Ovary (tissue), 7 donors: ENCODE measurements at regions not wholly inside any gene's neighbourhood (a gene's known extent, or its start where the extent isn't known, plus 50 kb on each side); places are given as distances from the start of the nearest gene placed in this dataset.
"Not testable (repeated sequence)": the region's sequence is repeated elsewhere in the genome, so short reads cannot be mapped to it uniquely, and the experiment has no call there.

Experiments
- DNase-seq, 5 donors: peaks; one replicate each; pipeline ENCODE4 v3.0.0-alpha.2; 2019 to 2020
- H3K27ac ChIP-seq, 2 donors: fragments of 200-600 bp; one replicate each; pipeline versions ENCODE4 v1.5.1 to v1.8.0; 2019 to 2022
- H3K27me3 ChIP-seq: fragments of 200-600 bp; one replicate; pipeline ENCODE4 v1.8.0; 2022
- H3K36me3 ChIP-seq: fragments of 200-600 bp; sonication (generic); one replicate; pipeline ENCODE4 v1.5.1; 2019
- H3K4me1 ChIP-seq: one replicate; pipeline ENCODE4 v1.8.1; 2013; ENCODE audit warnings: mild to moderate bottlenecking, moderate library complexity; ENCODE audit not compliant: insufficient read depth
- H3K4me3 ChIP-seq: fragments of 200-600 bp; sonication (generic); one replicate; pipeline ENCODE4 v1.5.1; 2017
- H3K9me3 ChIP-seq, 2 donors: fragments of 200-600 bp in 1 of 2; sonication (generic) in 1 of 2; one replicate each; pipeline versions ENCODE4 v1.5.1 to v1.8.1; 2013 to 2019; ENCODE audit warnings: mild to moderate bottlenecking in 1 of 2, moderate library complexity in 1 of 2
- EP300 ChIP-seq: sonication (generic); formaldehyde crosslinking; IDR thresholded peaks from one replicate; pipeline ENCODE4 v1.6.1; 2017; ENCODE audit warnings: antibody characterized with exemption
- POLR2A ChIP-seq: fragments of 450-650 bp; IDR thresholded peaks from one replicate; pipeline ENCODE4 v1.6.1; 2017; ENCODE audit warnings: antibody characterized with exemption, mild to moderate bottlenecking, moderate library complexity
- WGBS, 3 donors: extraction: QIAGEN DNeasy Blood & Tissue Kit in 1 of 3; methylation state at CpG; one replicate each; pipeline versions ENCODE4 v1.1.5 to v1.1.7; 2013 to 2017; 5-methylcytosine and 5-hydroxymethylcytosine counted together
- intact Hi-C, 4 donors: fragments of 100-400 bp; cut with DNase I; formaldehyde crosslinking; loops; one replicate each; pipeline versions ENCODE4 v1.11.0 to v1.15.1; 2022 to 2023
- TF ChIP-seq, protein P1 (sequence below), 3 donors: fragments of 450-650 bp in 2 of 3; fragments of 200-600 bp in 1 of 3; IDR thresholded peaks; one replicate each; pipeline versions ENCODE4 v1.5.1 to v1.8.0; 2016 to 2022; ENCODE audit warnings: antibody characterized with exemption in 3 of 3, mild to moderate bottlenecking in 1 of 3
- donor health status: DM: no; HTN: no; CAD: no; lungs with moderate emphysema.
- donor health status: DM: no; HTN: no; CAD: no.
- donor health status: Bipolar disorder and iron deficiency.
- donor health status: DM: no; HTN: no; CAD: no.
- donor health status: DM: yes; HTN: yes; CAD: no.

DNA sequence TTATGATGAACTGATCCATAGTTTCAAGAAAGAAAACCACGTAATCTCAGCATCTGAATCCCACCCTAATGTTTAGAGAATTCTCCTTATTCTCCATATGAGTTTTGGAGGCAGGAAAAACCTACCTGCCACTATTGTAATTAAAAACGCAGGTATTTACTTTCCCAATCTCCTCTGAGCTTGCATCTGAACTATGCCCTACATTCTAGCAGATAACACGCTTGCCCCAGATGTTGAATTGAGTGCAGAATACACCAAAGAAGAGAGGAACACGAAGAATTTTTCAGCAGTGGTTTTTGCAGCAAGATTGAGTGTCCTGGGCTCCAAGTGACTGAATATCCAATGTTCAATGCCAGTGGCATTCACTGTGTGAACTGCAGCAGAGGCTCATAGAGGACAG lies 182.4 kb downstream of the COX18 start:
- H3K9me3 ChIP-seq = no peaks in the 10 kb centered on the region
- no peaks in the 10 kb centered on the region for H3K36me3 ChIP-seq
- no peak overlapping the region for H3K27ac ChIP-seq
- no peak for TF ChIP-seq POLR2A
- TF ChIP-seq, protein P1, sequence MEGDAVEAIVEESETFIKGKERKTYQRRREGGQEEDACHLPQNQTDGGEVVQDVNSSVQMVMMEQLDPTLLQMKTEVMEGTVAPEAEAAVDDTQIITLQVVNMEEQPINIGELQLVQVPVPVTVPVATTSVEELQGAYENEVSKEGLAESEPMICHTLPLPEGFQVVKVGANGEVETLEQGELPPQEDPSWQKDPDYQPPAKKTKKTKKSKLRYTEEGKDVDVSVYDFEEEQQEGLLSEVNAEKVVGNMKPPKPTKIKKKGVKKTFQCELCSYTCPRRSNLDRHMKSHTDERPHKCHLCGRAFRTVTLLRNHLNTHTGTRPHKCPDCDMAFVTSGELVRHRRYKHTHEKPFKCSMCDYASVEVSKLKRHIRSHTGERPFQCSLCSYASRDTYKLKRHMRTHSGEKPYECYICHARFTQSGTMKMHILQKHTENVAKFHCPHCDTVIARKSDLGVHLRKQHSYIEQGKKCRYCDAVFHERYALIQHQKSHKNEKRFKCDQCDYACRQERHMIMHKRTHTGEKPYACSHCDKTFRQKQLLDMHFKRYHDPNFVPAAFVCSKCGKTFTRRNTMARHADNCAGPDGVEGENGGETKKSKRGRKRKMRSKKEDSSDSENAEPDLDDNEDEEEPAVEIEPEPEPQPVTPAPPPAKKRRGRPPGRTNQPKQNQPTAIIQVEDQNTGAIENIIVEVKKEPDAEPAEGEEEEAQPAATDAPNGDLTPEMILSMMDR (IDR thresholded peaks at IDR 0.05) = no peak
- TF ChIP-seq EP300 = no peak
- 71 to 82% (median 76%) methylated on average over 4 of the region's 4 CpGs for WGBS, 3 donors
- no peaks in the 10 kb centered on the region for H3K4me1 ChIP-seq
- no peak overlapping the region for H3K4me3 ChIP-seq
- no peaks in the 10 kb centered on the region for H3K27me3 ChIP-seq
- DNase-seq = no peak
- intact Hi-C loops = no loop called here

DNA sequence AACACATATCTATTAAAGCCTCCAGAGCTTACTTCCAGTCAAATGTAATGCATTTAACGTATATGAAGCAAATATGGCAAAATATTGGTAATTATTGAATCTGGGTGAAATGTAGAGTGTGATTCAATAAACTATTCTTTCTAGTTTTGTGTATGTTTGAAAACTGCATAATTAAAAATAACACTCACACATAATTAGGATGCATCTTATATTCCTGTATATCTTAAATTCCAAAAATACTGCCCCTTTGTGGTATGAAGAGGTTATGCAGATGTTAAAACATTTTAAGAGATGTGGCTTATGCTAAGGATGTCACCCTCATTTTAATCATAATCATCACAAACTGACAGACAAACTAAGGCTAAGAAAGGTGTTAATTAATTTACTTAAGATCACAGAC lies 182.9 kb downstream of the COX18 start:
- Histone ChIP-seq H3K9me3 (no peaks in the 10 kb centered on the region), H3K27me3 (no peaks in the 10 kb centered on the region), H3K27ac (no peak overlapping the region), H3K36me3 (no peaks in the 10 kb centered on the region), H3K4me1 (no peaks in the 10 kb centered on the region), H3K4me3 (no peak overlapping the region)
- TF ChIP-seq, protein P1 (IDR thresholded peaks at IDR 0.05) = no peak
- TF ChIP-seq EP300 (no peak), POLR2A (no peak)
- intact Hi-C loops = no loop called here
- no peak for DNase-seq
- 91 to 98% (median 92%) methylated on average over 1 of the region's 1 CpG for WGBS, 3 donors

DNA sequence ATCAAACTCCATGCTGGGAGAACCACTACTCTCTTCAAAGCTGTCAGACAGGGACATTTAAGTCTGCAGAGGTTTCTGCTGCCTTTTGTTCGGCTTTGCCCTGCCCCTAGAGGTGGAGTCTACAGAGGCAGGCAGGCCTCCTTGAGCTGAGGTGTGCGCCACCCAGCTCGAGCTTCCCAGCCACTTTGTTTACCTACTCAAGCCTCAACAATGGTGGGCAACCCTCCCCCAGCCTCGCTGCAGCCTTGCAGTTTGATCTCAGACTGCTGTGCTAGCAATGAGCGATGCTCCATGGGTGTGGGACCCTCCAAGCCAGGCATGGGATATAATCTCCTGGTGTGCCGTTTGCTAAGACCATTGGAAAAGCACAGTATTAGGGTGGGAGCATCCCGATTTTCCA lies 185.3 kb downstream of the COX18 start:
- H3K36me3 ChIP-seq, H3K27me3 ChIP-seq, H3K9me3 ChIP-seq, intact Hi-C loops, H3K4me1 ChIP-seq, H3K27ac ChIP-seq, DNase-seq, H3K4me3 ChIP-seq: not testable (repeated sequence)
- 89 to 94% (median 93%) methylated on average over 7 of the region's 7 CpGs for WGBS, 3 donors

DNA sequence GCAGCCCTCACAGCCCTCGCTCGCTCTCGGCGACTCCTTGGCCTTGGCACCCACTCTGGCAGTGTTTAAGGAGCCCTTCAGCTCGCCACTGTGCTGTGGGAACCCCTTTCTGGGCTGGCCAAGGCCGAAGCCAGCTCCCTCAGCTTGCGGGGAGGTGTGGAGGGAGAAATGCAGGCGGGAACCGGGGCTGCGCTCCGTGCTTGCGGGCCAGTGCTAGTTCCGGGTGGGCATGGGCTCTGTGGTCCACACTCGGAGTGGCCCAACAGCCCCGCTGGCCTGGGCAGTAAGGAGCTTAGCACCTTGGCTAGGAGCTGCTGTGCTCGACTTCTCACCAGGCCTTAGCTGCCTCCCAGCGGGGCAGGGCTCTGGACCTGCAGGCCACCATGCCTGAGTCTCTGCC lies 192.6 kb downstream of the COX18 start:
- Histone ChIP-seq H3K4me1 (peaks cover 2% of the 10 kb centered on the region), H3K27ac (no peak overlapping the region), H3K27me3 (no peaks in the 10 kb centered on the region), H3K36me3 (no peaks in the 10 kb centered on the region), H3K9me3 (no peaks in the 10 kb centered on the region), H3K4me3 (no peak overlapping the region)
- no peak for DNase-seq
- intact Hi-C loops = no loop called here
- 85 to 88% (median 85%) methylated on average over 12 to 17 of the region's 17 CpGs for WGBS, 3 donors
- no peak for TF ChIP-seq EP300
- TF ChIP-seq POLR2A = no peak
- TF ChIP-seq, protein P1 (IDR thresholded peaks at IDR 0.05) = no peak

DNA sequence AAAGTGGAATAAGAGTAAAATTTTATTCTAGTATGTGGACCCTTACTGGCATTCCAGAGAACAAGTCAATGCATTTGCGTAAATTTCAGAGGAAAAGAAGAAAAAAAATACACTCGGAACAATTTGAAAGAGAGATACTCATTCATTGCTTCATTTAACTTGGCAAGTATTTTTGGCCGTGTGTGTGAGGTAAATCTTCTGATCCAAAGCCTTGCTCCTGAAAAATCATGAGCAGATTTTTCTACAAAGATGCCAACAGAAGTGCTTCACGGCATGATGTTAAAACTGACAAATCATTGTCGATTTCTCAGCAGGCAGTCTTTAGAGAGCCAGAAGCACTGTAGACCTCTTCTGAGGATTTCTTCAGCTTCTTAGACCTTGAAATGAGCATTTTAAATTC lies 194.0 kb downstream of the COX18 start:
- H3K36me3 ChIP-seq = no peaks in the 10 kb centered on the region
- H3K4me3 ChIP-seq = no peak overlapping the region
- no peaks in the 10 kb centered on the region for H3K9me3 ChIP-seq
- H3K27ac ChIP-seq = no peak overlapping the region
- peaks cover 2% of the 10 kb centered on the region for H3K4me1 ChIP-seq
- TF ChIP-seq, protein P1 (IDR thresholded peaks at IDR 0.05) = no peak
- TF ChIP-seq EP300 (no peak), POLR2A (no peak)
- 45 to 55% (median 46%) methylated on average over 5 of the region's 5 CpGs for WGBS, 3 donors
- intact Hi-C loops = no loop called here
- H3K27me3 ChIP-seq = no peaks in the 10 kb centered on the region
- no peak for DNase-seq
